GOT3 (cell line): ENCODE measurements at regions not wholly inside any gene's neighbourhood (a gene's known extent, or its start where the extent isn't known, plus 50 kb on each side); places are given as distances from the start of the nearest gene placed in this dataset.

Source experiments
- DNase-seq: peaks from one replicate; lab custom pipeline; 2025; ENCODE audit warnings: mixed read lengths; lab: John Stamatoyannopoulos, UW

DNA sequence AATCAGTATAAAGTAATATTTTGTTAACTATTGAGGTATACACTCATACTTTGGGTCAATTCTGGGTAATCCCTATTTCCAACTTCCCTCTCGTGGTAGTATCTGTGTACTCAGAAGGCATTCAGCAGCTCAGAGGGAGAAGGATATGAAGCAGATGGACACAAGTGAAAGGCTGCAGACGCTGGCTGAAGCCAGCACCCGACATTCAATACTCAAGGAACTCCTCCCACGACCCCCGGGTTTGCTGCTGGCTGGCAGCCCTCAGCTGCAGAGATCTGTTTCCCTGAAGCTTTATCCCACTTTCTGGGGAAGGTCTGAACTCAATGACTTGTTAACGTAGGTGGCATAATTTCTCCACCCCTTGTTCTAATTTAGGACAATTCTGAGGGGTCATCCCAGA lies 847.3 kb upstream of the SOX11 start:
- no peak for DNase-seq

DNA sequence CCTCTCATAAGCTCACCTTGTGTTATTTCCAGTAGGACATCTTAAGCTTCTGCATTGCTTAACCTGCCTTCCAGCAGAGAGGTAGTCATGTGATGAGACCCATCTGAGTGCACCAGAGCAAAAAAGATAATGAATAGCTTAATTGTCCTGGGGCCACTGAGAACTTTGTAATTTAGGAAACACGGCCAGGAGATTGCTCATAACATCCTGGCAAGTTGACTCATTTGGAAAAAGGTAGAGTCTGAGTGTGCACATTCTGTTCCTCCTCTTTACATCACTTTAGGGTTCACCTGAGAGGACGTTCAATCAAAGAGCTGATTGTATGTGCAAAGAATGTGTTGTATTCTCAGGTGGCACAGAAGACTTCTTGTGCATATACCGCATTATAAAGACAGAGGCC lies 830.2 kb upstream of the SOX11 start:
- DNase-seq, result no peak

DNA sequence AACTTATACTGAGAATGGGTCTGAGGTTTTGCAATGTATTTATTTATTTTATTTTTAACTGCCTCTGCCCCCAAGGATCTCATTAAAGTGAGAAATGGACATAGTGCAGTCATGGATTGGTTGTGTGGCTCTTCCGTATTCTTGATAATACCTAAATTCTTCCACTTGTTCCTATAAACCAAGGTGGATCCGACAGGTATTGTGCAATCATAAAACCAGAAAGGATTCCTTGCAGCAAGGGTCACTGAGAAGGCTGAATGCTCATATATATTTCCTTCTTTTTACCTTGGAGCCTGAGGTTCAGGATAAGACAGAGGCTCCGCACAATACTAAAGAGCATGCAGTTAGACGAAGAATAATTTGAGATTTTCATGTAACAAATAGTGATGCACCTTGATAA lies 826.0 kb upstream of the SOX11 start:
- DNase-seq, result no peak

GRCh38 chr2:4868466-4868865 lies 823.7 kb upstream of the SOX11 start:
- DNase-seq, result no peak

DNA sequence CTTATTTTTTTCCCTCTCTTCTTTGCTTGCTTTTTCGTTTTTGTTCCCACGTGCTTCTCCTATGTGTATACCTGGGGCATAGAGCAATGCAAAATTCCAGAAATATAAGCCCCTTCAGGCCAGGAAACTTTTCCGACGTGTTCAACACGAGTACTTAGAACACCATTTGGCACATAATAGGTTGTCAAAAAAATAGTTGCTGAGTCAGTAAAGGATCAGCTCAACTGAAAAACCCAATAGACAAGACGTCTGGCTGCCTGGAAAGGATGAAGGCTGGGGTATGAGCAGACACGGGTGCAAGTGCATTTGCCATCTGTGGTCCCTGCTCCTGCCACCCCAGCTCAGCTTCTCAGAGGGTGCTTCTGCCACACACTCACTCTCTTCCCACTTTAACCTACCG lies 823.0 kb upstream of the SOX11 start:
- DNase-seq, result no peak

GRCh38 chr2:4873364-4873763 lies 818.8 kb upstream of the SOX11 start:
- no peak for DNase-seq

GRCh38 chr2:4873876-4874593 lies 818.1 kb upstream of the SOX11 start:
- DNase-seq, result no peak

GRCh38 chr2:4882421-4882820 lies 809.8 kb upstream of the SOX11 start:
- DNase-seq, result no peak

- DNase-seq, result no peak
These were observed 809.2 kb upstream of the SOX11 start for GRCh38 chr2:4882941-4883340.

DNA sequence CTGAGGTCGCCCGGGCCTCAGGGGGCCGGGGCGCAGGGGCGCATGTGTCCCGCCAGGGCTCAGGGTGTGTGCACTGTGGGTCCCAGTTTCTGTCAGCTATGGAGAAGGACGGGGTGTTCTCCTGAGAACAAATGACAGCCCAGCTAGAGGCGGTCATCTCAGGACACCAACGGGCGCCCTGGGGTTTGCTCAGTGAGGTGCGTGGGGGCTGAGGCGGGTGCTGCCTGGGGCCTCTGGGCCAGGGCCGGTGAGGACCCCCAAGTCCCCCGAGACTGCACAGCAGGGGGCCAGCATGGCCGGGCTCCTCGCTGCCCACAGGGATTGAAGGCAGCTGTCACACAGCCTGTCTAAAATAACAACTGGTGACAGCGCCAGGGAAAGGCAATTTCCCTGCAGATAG lies 808.8 kb upstream of the SOX11 start:
- DNase-seq, result no peak

GRCh38 chr2:4884117-4884571 lies 808.0 kb upstream of the SOX11 start:
- DNase-seq, result no peak

- DNase-seq, result no peak
These were observed 800.8 kb upstream of the SOX11 start for GRCh38 chr2:4891394-4891793.

GRCh38 chr2:4895371-4895770 lies 796.8 kb upstream of the SOX11 start:
- no peak for DNase-seq

- no peak for DNase-seq
These were observed 793.5 kb upstream of the SOX11 start for GRCh38 chr2:4898706-4899105.

DNA sequence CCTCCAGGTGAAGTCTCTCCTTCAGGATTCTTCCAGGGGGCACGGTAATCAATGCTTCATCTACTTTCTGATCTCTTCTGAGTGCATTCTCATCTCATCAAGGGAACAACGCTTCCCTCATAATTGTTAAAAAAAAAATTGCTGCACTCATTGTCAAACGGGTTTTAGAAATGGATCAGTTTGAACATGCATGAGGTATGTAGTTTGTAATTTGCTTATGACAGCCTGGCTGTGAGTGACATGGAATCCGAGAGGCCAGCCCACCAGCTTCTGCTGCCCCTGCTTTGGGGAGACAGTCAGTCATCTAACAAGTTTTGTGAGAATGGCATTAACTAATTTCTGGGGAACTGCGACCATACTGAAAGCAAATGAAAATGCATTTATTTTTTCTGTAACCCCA lies 791.9 kb upstream of the SOX11 start:
- no peak for DNase-seq

GRCh38 chr2:4900861-4901770 lies 791.1 kb upstream of the SOX11 start:
- DNase-seq, result no peak

DNA sequence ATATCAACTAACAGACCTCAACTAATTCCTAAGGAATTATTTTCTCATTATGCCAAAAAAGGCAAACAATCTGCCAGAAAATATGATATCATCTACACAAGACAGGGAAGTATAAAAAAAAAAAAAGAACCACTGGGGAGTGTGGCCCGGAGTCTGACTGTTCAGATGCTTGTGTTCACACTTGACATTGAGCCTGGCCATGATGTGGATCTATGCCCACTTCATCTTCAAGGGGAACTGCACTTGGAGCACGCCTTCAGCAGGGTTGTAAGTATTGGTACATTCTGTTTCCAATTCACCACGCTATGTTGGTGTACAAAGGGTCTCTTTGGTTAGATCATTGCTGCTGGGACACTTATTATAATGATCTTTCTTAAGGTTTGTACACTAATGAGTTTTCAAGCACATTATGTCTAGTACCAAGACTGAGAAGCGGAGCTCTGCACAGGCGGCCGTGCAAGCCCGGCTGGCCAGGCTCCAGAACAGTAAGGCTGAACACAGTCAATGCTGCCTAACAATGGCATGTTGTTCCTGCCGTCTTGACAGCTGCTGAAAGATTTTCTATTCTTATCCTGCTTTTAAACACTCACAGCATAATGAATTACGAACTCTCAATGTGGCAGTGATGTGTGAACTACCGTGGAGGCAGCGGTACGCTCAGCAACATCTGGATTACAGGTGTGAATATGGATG lies 788.4 kb upstream of the SOX11 start:
- no peak for DNase-seq

DNA sequence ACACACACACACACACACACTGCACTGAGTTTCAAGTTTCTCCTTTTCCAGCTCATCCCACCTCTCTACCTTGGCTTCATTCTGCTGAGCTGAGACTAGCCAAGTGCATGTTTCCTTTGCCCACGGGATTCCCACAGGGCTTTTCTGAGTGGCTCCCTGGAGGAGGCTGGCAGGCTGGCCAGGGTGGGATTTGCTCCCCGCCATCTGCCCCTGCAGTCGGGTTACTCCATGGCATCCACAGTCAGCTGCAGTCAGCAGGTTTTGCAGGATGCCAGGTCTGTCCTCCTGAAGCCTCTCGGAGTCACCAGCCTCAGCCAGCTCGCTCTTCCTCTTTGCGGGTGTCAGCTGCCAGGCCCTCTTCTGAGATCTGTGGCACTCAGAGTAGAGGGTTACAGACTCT lies 783.7 kb upstream of the SOX11 start:
- no peak for DNase-seq

- DNase-seq, result no peak
These were observed 782.7 kb upstream of the SOX11 start for GRCh38 chr2:4909346-4910009.

DNA sequence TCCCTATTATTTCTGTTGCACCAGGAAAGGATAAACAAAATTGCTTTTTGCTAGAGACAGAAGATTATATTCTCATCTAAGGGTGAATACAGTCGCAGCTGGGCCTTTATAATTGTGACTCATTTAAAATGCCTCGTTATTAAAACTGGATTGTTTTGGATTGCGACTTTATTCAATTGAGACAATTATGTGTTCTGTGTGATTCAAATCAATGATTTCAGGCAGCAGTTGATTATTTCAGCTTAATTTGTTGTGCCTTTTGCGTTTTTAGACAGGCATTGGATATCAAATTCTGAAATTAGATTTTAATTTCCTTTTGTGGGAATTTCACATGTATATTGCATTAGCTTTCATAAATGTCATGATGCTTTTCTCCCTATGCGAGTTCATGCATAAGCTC lies 778.1 kb upstream of the SOX11 start:
- no peak for DNase-seq

DNA sequence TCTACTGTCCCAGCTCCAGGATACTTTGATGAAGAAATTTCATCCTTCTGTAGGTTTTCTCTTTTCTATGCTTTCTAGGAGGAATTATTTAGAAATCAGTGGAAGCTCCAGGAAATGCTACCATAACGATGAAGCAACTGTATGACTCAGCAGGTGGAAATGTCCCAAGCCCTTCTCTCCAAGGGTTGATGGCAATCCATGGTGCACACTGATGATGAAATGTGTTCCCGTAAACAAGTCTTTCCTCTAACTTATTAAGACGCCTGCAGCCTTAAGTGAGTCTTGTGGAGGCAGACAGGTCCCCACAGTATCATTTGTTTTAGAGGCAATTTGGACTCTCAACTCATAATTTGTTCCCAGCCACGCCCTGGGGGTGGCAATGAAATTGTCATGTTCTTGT lies 777.6 kb upstream of the SOX11 start:
- DNase-seq, result no peak

- DNase-seq, result no peak
These were observed 776.8 kb upstream of the SOX11 start for GRCh38 chr2:4915357-4915756.
